H1 (cell line): ENCODE measurements at regions not wholly inside any gene's neighbourhood (a gene's known extent, or its start where the extent isn't known, plus 50 kb on each side); places are given as distances from the start of the nearest gene placed in this dataset.

ENCODE experiments used
- CTCF ChIA-PET: fragments of 300-600 bp; sonication (Branson Sonifier 250); formaldehyde crosslinking; loops from one replicate; lab custom pipeline; 2021; ENCODE audit not compliant: partially characterized antibody; lab: Charles Lee
- POLR2A ChIA-PET: fragments of 300-600 bp; sonication (Branson Sonifier 250); formaldehyde crosslinking; loops from one replicate; lab custom pipeline; 2021; ENCODE audit warnings: inconsistent platforms; ENCODE audit not compliant: partially characterized antibody; lab: Charles Lee
- DNase-seq, 2 experiments: peaks; one replicate each; pipeline versions ENCODE4 v3.0.0 to v3.0.0-alpha.2; 2010 to 2022; ENCODE audit warnings: low spot score in 2 of 2, low read depth in 1 of 2, mixed read lengths in 1 of 2
- FAIRE-seq: peaks from 2 replicates; lab custom pipeline; 2011; peaks lifted over from hg19 to GRCh38; lab: Jason Lieb, UNC
- H2AFZ ChIP-seq: 2 replicates; pipeline ENCODE4 v1.8.1; 2012; ENCODE audit warnings: low read length, inconsistent platforms
- H2AK5ac ChIP-seq: 2 replicates; pipeline ENCODE4 v1.6.1; 2013; ENCODE audit warnings: low read depth, low read length
- H2BK120ac ChIP-seq: replicated peaks from 2 replicates; pipeline ENCODE3; 2013; ENCODE audit warnings: low read depth, low read length, inconsistent platforms
- H2BK12ac ChIP-seq: 2 replicates; pipeline ENCODE4 v1.6.1; 2013; ENCODE audit warnings: low read depth, low read length
- H2BK15ac ChIP-seq: 2 replicates; pipeline ENCODE4 v1.6.1; 2013; ENCODE audit warnings: low read length
- H2BK20ac ChIP-seq: 2 replicates; pipeline ENCODE4 v1.6.1; 2013; ENCODE audit warnings: low read length
- H2BK5ac ChIP-seq: 2 replicates; pipeline ENCODE4 v1.6.1; 2013; ENCODE audit warnings: low read depth, low read length
- H3K14ac ChIP-seq: 2 replicates; pipeline ENCODE4 v1.6.1; 2013; ENCODE audit warnings: inconsistent platforms; ENCODE audit not compliant: insufficient read length
- H3K18ac ChIP-seq: 2 replicates; pipeline ENCODE4 v1.6.1; 2013; ENCODE audit warnings: low read length; ENCODE audit errors: extremely low read depth
- H3K23ac ChIP-seq: 2 replicates; pipeline ENCODE4 v1.6.1; 2013; ENCODE audit warnings: inconsistent platforms; ENCODE audit not compliant: insufficient read length
- H3K23me2 ChIP-seq: 2 replicates; pipeline ENCODE4 v1.6.1; 2013; ENCODE audit warnings: low read depth, low read length
- H3K27ac ChIP-seq: 2 replicates; pipeline ENCODE4 v1.6.1; 2011; ENCODE audit warnings: low read depth, low read length, inconsistent platforms
- H3K27me3 ChIP-seq, 4 experiments: replicated peaks in 1 of 4; 1 replicate in 1 of 4; 2 replicates in 3 of 4; pipeline versions ENCODE4 v1.6.1 to v1.8.1; 2011 to 2013; ENCODE audit warnings: low read length in 3 of 4, mild to moderate bottlenecking in 3 of 4, inconsistent platforms in 2 of 4, mixed read lengths in 2 of 4, moderate library complexity in 1 of 4; ENCODE audit not compliant: control insufficient read depth in 3 of 4, insufficient read depth in 3 of 4; ENCODE audit errors: extremely low read depth in 1 of 4
- H3K36me3 ChIP-seq, 4 experiments: 2 replicates each; pipeline versions ENCODE4 v1.6.1 to v1.8.1; 2011 to 2013; ENCODE audit warnings: mild to moderate bottlenecking in 4 of 4, low read length in 3 of 4, moderate library complexity in 2 of 4, control low read depth in 1 of 4, inconsistent platforms in 1 of 4; ENCODE audit not compliant: insufficient read depth in 4 of 4, control insufficient read depth in 2 of 4
- H3K4ac ChIP-seq: replicated peaks from 2 replicates; pipeline ENCODE3; 2013; ENCODE audit warnings: low read length, low read depth, mixed read lengths, inconsistent platforms; ENCODE audit not compliant: insufficient read length
- H3K4me1 ChIP-seq, 4 experiments: replicated peaks in 1 of 4; 1 replicate in 1 of 4; 2 replicates in 3 of 4; pipeline versions ENCODE4 v1.6.1 to v1.8.1; 2011 to 2013; ENCODE audit warnings: low read length in 3 of 4, inconsistent platforms in 2 of 4, mixed read lengths in 1 of 4; ENCODE audit not compliant: insufficient read depth in 4 of 4, control insufficient read depth in 3 of 4
- H3K4me2 ChIP-seq, 2 experiments: 2 replicates each; pipeline versions ENCODE4 v1.6.1 to v1.8.1; 2011 to 2013; ENCODE audit warnings: low read depth in 2 of 2, low read length in 2 of 2, control low read depth in 1 of 2, inconsistent platforms in 1 of 2, mild to moderate bottlenecking in 1 of 2; ENCODE audit not compliant: insufficient read depth in 1 of 2
- H3K4me3 ChIP-seq, 4 experiments: fragments of 200-600, 300-600 bp in 1 of 4; sonication (generic), shearing (Covaris generic), sonication (Bioruptor Twin) in 1 of 4; 2 replicates each; pipeline versions ENCODE4 v1.5.1 to v1.8.1; 2011 to 2016; ENCODE audit warnings: low read length in 4 of 4, low read depth in 3 of 4, control low read depth in 2 of 4, inconsistent platforms in 2 of 4, mild to moderate bottlenecking in 2 of 4, mixed read lengths in 1 of 4, moderate library complexity in 1 of 4; ENCODE audit not compliant: insufficient read depth in 2 of 4; ENCODE audit errors: extremely low read depth in 1 of 4
- H3K56ac ChIP-seq: replicated peaks from 2 replicates; pipeline ENCODE3; 2013; ENCODE audit warnings: low read depth, mild to moderate bottlenecking, mixed read lengths, low read length, inconsistent platforms; ENCODE audit not compliant: insufficient read length
- H3K79me1 ChIP-seq: 2 replicates; pipeline ENCODE4 v1.6.1; 2013; ENCODE audit warnings: low read depth, low read length, control low read depth
- H3K79me2 ChIP-seq, 2 experiments: 2 replicates each; pipeline versions ENCODE4 v1.6.1 to v1.8.1; 2012 to 2013; ENCODE audit warnings: low read length in 2 of 2, mild to moderate bottlenecking in 2 of 2, inconsistent platforms in 1 of 2; ENCODE audit not compliant: insufficient read depth in 2 of 2, control insufficient read depth in 1 of 2
- H3K9ac ChIP-seq, 4 experiments: replicated peaks in 1 of 4; 1 replicate in 1 of 4; 2 replicates in 3 of 4; pipeline versions ENCODE4 v1.6.1 to v1.8.1; 2011 to 2013; ENCODE audit warnings: low read depth in 3 of 4, low read length in 3 of 4, control low read depth in 2 of 4, mild to moderate bottlenecking in 2 of 4, moderate library complexity in 2 of 4, inconsistent platforms in 1 of 4; ENCODE audit errors: extremely low read depth in 1 of 4
- H3K9me3 ChIP-seq, 2 experiments: 2 replicates each; pipeline versions ENCODE4 v1.6.1 to v1.8.1; 2012 to 2013; ENCODE audit warnings: mild to moderate bottlenecking in 2 of 2, moderate library complexity in 2 of 2, control low read depth in 1 of 2, inconsistent platforms in 1 of 2, low read depth in 1 of 2, low read length in 1 of 2, mixed read lengths in 1 of 2; ENCODE audit not compliant: insufficient read depth in 2 of 2
- H4K20me1 ChIP-seq, 2 experiments: replicated peaks in 1 of 2; 2 replicates each; pipeline versions ENCODE3 to v1.8.1; 2011 to 2013; ENCODE audit warnings: inconsistent platforms in 2 of 2, low read length in 2 of 2, mild to moderate bottlenecking in 1 of 2; ENCODE audit not compliant: insufficient read depth in 2 of 2, control insufficient read depth in 1 of 2
- H4K5ac ChIP-seq: 2 replicates; pipeline ENCODE4 v1.6.1; 2013; ENCODE audit warnings: low read length, low read depth, mixed read lengths, inconsistent platforms; ENCODE audit not compliant: insufficient read length
- H4K8ac ChIP-seq: 2 replicates; pipeline ENCODE4 v1.8.0; 2013; ENCODE audit warnings: mild to moderate bottlenecking, moderate library complexity, low read length, inconsistent platforms; ENCODE audit not compliant: insufficient read depth; ENCODE audit errors: extremely low read depth
- H4K91ac ChIP-seq: replicated peaks from 2 replicates; pipeline ENCODE3; 2013; ENCODE audit warnings: low read length, mixed read lengths, inconsistent platforms; ENCODE audit not compliant: insufficient read length
- CEBPB ChIP-seq: IDR thresholded peaks from 2 replicates; pipeline ENCODE4 v1.6.1; 2012; ENCODE audit warnings: low read depth, low read length
- JUN ChIP-seq: IDR thresholded peaks from 2 replicates; pipeline ENCODE4 v1.6.1; 2011; ENCODE audit warnings: low read depth, mild to moderate bottlenecking, improper control_type of control experiment, low read length
- JUND ChIP-seq: IDR thresholded peaks from 2 replicates; pipeline ENCODE4 v1.6.1; 2011; ENCODE audit warnings: mild to moderate bottlenecking, improper control_type of control experiment, low read length
- PHF8 ChIP-seq: fragments of 200-600 bp; sonication (generic); conservative IDR thresholded peaks from 2 replicates; pipeline ENCODE4 v1.7.1; 2012; ENCODE audit warnings: low read depth, mild to moderate bottlenecking, inconsistent platforms, low read length, moderate library complexity
- SP2 ChIP-seq: IDR thresholded peaks from 2 replicates; pipeline ENCODE4 v1.6.1; 2012; ENCODE audit warnings: mild to moderate bottlenecking, low read length, inconsistent platforms
- TAF7 ChIP-seq: optimal IDR thresholded peaks from 2 replicates; pipeline ENCODE3; 2011; ENCODE audit warnings: low read depth, mild to moderate bottlenecking, inconsistent platforms, low read length, moderate library complexity, borderline replicate concordance
- WGBS, 2 experiments: shearing (Covaris generic) in 1 of 2; methylation state at CpG; one replicate each; pipeline versions ENCODE4 v1.1.6 to v1.1.7; 2013 to 2015; ENCODE audit warnings: low lambda C conversion rate in 2 of 2, mixed read lengths in 2 of 2, inconsistent platforms in 1 of 2, low coverage in 1 of 2, missing lambda C conversion rate in 1 of 2; ENCODE audit not compliant: insufficient replicate concordance in 2 of 2, insufficient coverage in 1 of 2, insufficient read length in 1 of 2; ENCODE audit errors: extremely low coverage in 1 of 2, missing lambda C conversion rate in 1 of 2; 5-methylcytosine and 5-hydroxymethylcytosine counted together
- TF ChIP-seq, protein P1 (sequence below): IDR thresholded peaks from 2 replicates; pipeline ENCODE4 v1.6.1; 2012; ENCODE audit warnings: inconsistent platforms

DNA sequence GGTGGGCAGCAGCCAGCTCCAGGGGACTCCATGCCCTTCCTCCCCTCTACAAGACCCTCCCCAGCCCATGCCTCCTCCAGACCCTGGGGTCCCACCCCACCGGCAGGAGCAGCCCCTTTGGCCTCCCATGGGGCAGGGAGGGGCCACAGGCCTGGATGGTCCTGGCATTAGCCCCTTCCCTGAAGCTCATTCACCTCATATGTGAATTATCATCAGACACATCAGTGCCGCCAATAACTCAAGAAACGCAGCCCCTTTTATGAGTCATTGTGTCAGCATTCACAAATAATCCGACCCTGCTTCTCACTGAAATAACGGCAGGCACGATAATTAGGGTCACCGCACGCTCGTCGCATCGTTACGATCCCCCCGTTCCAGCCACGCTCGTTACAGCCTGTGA lies 124.2 kb downstream of the BRD1 start:
- Histone ChIP-seq H3K9me3 (peaks cover 4 to 7% of the 10 kb centered on the region in 2 experiments; a peak in 3 of 4 replicates), H3K4me3 (no peak overlapping the region), H3K27ac (no peak overlapping the region), H3K79me1 (no peaks in the 10 kb centered on the region), H3K18ac (no peak overlapping the region), H3K23me2 (no peaks in the 10 kb centered on the region), H2BK120ac (no peak overlapping the region), H2BK12ac (no peak overlapping the region), H4K91ac (no peak overlapping the region), H3K27me3 (no peaks in the 10 kb centered on the region), H2AK5ac (no peak overlapping the region), H4K5ac (no peak overlapping the region), H3K36me3 (no peaks in the 10 kb centered on the region), H3K9ac (no peak overlapping the region), H3K79me2 (no peaks in the 10 kb centered on the region), H4K20me1 (no peaks in the 10 kb centered on the region), H3K56ac (no peak overlapping the region), H3K4me2 (no peak overlapping the region), H3K14ac (no peak overlapping the region), H2BK20ac (no peak overlapping the region), H2BK5ac (no peak overlapping the region), H2AFZ (no peak overlapping the region), H3K23ac (no peak overlapping the region), H2BK15ac (no peak overlapping the region), H3K4me1 (no peaks in the 10 kb centered on the region), H3K4ac (no peak overlapping the region), H4K8ac (no peak overlapping the region)
- FAIRE-seq, result no peak
- POLR2A ChIA-PET, result no interaction called here
- TF ChIP-seq CEBPB (no peak), TAF7 (no peak), SP2 (no peak), PHF8 (no peak), JUND (no peak), JUN (no peak)
- TF ChIP-seq, protein P1, sequence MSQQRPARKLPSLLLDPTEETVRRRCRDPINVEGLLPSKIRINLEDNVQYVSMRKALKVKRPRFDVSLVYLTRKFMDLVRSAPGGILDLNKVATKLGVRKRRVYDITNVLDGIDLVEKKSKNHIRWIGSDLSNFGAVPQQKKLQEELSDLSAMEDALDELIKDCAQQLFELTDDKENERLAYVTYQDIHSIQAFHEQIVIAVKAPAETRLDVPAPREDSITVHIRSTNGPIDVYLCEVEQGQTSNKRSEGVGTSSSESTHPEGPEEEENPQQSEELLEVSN, result no peak
- CTCF ChIA-PET, result interaction anchor here (0.8 to 2.3 kb wide), 2 partner anchors 9 to 13 kb away, joined by 3 to 7 read pairs; no protein-coding TSS in a partner anchor
- no peak for DNase-seq
- WGBS, 2 experiments, result 93% methylated on average over 15 of the region's 15 CpGs; no CpG with 5 or more reads in 1 of the 2 experiments
